K562 (cell line): ENCODE measurements at regions not wholly inside any gene's neighbourhood (a gene's known extent, or its start where the extent isn't known, plus 50 kb on each side); places are given as distances from the start of the nearest gene placed in this dataset.

Experiments used
- CEBPG ChIP-seq, 3 experiments: fragments of 200-800 bp in 1 of 3; sonication (Bioruptor generic) in 1 of 3; sonication (generic) in 1 of 3; formaldehyde crosslinking in 1 of 3; IDR thresholded peaks in 2 of 3; conservative IDR thresholded peaks in 1 of 3; 2 replicates each; pipeline versions ENCODE4 v1.6.1 to v1.8.0; 2016 to 2022; ENCODE audit warnings: missing compliant biosample characterization in 2 of 3, missing genetic modification characterization in 2 of 3, mild to moderate bottlenecking in 1 of 3, missing genetic modification reagents in 1 of 3
- GABPB2 ChIP-seq: fragments of 250-450 bp; sonication (Bioruptor Pico); conservative IDR thresholded peaks from 2 replicates; pipeline ENCODE4 v1.5.1; 2021; ENCODE audit warnings: mild to moderate bottlenecking
- GMEB1 ChIP-seq: fragments of 250-450 bp; sonication (Bioruptor Pico); IDR thresholded peaks from 2 replicates; pipeline ENCODE4 v1.4.0; 2020; ENCODE audit warnings: mild to moderate bottlenecking
- KAT7 ChIP-seq: sonication (generic); formaldehyde crosslinking; IDR thresholded peaks from 2 replicates; pipeline ENCODE4 v1.8.0; 2022; ENCODE audit warnings: missing genetic modification reagents, mild to moderate bottlenecking, borderline replicate concordance
- NFE2L1 ChIP-seq: fragments of 450-650 bp; IDR thresholded peaks from 2 replicates; pipeline ENCODE4 v1.6.1; 2016; ENCODE audit warnings: missing genetic modification characterization, low read depth, mild to moderate bottlenecking, missing compliant biosample characterization, moderate library complexity, borderline replicate concordance
- TCF3 ChIP-seq: sonication (generic); formaldehyde crosslinking; IDR thresholded peaks from 2 replicates; pipeline ENCODE4 v1.4.0; 2020; ENCODE audit warnings: mild to moderate bottlenecking, missing genetic modification reagents
- ZNF184 ChIP-seq: sonication (generic); formaldehyde crosslinking; IDR thresholded peaks from 2 replicates; pipeline ENCODE4 v1.5.0; 2020; ENCODE audit warnings: missing genetic modification reagents
- ZNF324 ChIP-seq: fragments of 250-450 bp; sonication (Bioruptor Pico); IDR thresholded peaks from 2 replicates; pipeline ENCODE4 v1.4.0; 2020; ENCODE audit warnings: mild to moderate bottlenecking
- TF ChIP-seq, protein P1 (sequence below), 2 experiments: fragments of 450-650 bp in 1 of 2; IDR thresholded peaks; 2 replicates each; pipeline ENCODE4 v1.6.1; 2011 to 2017; ENCODE audit warnings: low read depth in 2 of 2, antibody characterized with exemption in 1 of 2, borderline replicate concordance in 1 of 2, low read length in 1 of 2, mild to moderate bottlenecking in 1 of 2, mixed read lengths in 1 of 2; ENCODE audit not compliant: control insufficient read depth in 1 of 2
- TF ChIP-seq, protein P2 (sequence below), 3 experiments: IDR thresholded peaks in 2 of 3; conservative IDR thresholded peaks in 1 of 3; 2 replicates each; pipeline ENCODE4 v1.5.1; 2011 to 2012; ENCODE audit warnings: low read length in 3 of 3, mild to moderate bottlenecking in 3 of 3, control low read depth in 2 of 3, improper control_type of control experiment in 1 of 3, inconsistent platforms in 1 of 3, low read depth in 1 of 3, mixed read lengths in 1 of 3, moderate library complexity in 1 of 3; ENCODE audit not compliant: insufficient read depth in 2 of 3
- TF ChIP-seq, protein P3 (sequence below), 2 experiments: IDR thresholded peaks; 2 replicates each; pipeline ENCODE4 v1.6.1; 2012; ENCODE audit warnings: improper control_type of control experiment in 2 of 2, low read depth in 2 of 2, low read length in 2 of 2, borderline replicate concordance in 1 of 2
- TF ChIP-seq, protein P4 (sequence below), 3 experiments: fragments of 200-800 bp in 1 of 3; sonication (Bioruptor generic) in 1 of 3; sonication (generic) in 1 of 3; formaldehyde crosslinking in 1 of 3; IDR thresholded peaks; 2 replicates each; pipeline versions ENCODE4 v1.6.1 to v1.8.0; 2016 to 2022; ENCODE audit warnings: mild to moderate bottlenecking in 2 of 3, missing compliant biosample characterization in 2 of 3, missing genetic modification characterization in 2 of 3, missing genetic modification reagents in 1 of 3

DNA sequence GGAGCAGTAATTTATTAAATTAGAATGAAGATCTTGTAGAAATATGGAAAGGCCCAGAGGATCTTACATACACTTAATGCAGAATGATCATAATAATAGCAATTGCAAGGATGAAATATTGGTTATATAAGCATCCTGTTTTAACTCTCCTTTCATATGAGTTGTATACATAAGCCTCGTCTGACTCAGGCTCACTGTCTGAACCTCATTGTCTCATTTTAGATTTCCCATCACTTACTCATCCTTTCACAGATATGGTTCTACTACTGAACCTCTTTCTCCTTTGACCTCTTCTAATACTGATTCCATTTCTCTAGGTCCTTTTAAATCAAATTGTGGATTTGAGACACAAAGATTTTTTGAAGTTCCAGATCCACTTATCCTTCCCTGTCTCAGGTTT lies 277.3 kb upstream of the TRPC5 start:
- no peak for TF ChIP-seq ZNF324
- TF ChIP-seq, protein P1, sequence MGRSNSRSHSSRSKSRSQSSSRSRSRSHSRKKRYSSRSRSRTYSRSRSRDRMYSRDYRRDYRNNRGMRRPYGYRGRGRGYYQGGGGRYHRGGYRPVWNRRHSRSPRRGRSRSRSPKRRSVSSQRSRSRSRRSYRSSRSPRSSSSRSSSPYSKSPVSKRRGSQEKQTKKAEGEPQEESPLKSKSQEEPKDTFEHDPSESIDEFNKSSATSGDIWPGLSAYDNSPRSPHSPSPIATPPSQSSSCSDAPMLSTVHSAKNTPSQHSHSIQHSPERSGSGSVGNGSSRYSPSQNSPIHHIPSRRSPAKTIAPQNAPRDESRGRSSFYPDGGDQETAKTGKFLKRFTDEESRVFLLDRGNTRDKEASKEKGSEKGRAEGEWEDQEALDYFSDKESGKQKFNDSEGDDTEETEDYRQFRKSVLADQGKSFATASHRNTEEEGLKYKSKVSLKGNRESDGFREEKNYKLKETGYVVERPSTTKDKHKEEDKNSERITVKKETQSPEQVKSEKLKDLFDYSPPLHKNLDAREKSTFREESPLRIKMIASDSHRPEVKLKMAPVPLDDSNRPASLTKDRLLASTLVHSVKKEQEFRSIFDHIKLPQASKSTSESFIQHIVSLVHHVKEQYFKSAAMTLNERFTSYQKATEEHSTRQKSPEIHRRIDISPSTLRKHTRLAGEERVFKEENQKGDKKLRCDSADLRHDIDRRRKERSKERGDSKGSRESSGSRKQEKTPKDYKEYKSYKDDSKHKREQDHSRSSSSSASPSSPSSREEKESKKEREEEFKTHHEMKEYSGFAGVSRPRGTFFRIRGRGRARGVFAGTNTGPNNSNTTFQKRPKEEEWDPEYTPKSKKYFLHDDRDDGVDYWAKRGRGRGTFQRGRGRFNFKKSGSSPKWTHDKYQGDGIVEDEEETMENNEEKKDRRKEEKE (IDR thresholded peaks at IDR 0.05; ENCODE audit: borderline replicate concordance in 1 of 2, control insufficient read depth in 1 of 2, low read depth in 2 of 2, low read length in 1 of 2), result no peak
- TF ChIP-seq, protein P2, sequence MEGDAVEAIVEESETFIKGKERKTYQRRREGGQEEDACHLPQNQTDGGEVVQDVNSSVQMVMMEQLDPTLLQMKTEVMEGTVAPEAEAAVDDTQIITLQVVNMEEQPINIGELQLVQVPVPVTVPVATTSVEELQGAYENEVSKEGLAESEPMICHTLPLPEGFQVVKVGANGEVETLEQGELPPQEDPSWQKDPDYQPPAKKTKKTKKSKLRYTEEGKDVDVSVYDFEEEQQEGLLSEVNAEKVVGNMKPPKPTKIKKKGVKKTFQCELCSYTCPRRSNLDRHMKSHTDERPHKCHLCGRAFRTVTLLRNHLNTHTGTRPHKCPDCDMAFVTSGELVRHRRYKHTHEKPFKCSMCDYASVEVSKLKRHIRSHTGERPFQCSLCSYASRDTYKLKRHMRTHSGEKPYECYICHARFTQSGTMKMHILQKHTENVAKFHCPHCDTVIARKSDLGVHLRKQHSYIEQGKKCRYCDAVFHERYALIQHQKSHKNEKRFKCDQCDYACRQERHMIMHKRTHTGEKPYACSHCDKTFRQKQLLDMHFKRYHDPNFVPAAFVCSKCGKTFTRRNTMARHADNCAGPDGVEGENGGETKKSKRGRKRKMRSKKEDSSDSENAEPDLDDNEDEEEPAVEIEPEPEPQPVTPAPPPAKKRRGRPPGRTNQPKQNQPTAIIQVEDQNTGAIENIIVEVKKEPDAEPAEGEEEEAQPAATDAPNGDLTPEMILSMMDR (IDR thresholded peaks at IDR 0.05 in 2 of 3, conservative IDR thresholded peaks at IDR 0.05 in 1 of 3; ENCODE audit: insufficient read depth in 2 of 3, low read depth in 1 of 3, low read length in 3 of 3), result no peak
- TF ChIP-seq NFE2L1 (tag), result no peak
- TF ChIP-seq GABPB2 (CRISPR knock-in tag), result no peak
- TF ChIP-seq, protein P3, sequence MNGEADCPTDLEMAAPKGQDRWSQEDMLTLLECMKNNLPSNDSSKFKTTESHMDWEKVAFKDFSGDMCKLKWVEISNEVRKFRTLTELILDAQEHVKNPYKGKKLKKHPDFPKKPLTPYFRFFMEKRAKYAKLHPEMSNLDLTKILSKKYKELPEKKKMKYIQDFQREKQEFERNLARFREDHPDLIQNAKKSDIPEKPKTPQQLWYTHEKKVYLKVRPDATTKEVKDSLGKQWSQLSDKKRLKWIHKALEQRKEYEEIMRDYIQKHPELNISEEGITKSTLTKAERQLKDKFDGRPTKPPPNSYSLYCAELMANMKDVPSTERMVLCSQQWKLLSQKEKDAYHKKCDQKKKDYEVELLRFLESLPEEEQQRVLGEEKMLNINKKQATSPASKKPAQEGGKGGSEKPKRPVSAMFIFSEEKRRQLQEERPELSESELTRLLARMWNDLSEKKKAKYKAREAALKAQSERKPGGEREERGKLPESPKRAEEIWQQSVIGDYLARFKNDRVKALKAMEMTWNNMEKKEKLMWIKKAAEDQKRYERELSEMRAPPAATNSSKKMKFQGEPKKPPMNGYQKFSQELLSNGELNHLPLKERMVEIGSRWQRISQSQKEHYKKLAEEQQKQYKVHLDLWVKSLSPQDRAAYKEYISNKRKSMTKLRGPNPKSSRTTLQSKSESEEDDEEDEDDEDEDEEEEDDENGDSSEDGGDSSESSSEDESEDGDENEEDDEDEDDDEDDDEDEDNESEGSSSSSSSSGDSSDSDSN (IDR thresholded peaks at IDR 0.05; ENCODE audit: borderline replicate concordance in 1 of 2, low read depth in 2 of 2, low read length in 2 of 2), result no peak
- TF ChIP-seq TCF3 (CRISPR knock-in tag), result no peak
- no peak for TF ChIP-seq CEBPG (CRISPR knock-in tag; IDR thresholded peaks at IDR 0.05)
- TF ChIP-seq CEBPG (tag; conservative IDR thresholded peaks at IDR 0.05 in 1 of 2, IDR thresholded peaks at IDR 0.05 in 1 of 2), result no peak
- TF ChIP-seq KAT7, result no peak
- no peak for TF ChIP-seq GMEB1 (CRISPR knock-in tag)
- TF ChIP-seq, protein P4, sequence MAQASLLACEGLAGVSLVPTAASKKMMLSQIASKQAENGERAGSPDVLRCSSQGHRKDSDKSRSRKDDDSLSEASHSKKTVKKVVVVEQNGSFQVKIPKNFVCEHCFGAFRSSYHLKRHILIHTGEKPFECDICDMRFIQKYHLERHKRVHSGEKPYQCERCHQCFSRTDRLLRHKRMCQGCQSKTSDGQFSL (CRISPR knock-in tag; IDR thresholded peaks at IDR 0.05), result no peak
- TF ChIP-seq, protein P4 (tag; IDR thresholded peaks at IDR 0.05), result no peak
- TF ChIP-seq ZNF184, result no peak
